22Rv1 (cell line): ENCODE measurements at regions not wholly inside any gene's neighbourhood (a gene's known extent, or its start where the extent isn't known, plus 50 kb on each side); places are given as distances from the start of the nearest gene placed in this dataset.

ENCODE experiments used
- ZFX ChIP-seq: fragments of 450-650 bp; IDR thresholded peaks from 2 replicates; pipeline ENCODE4 v1.6.1; 2017; ENCODE audit warnings: antibody characterized with exemption, borderline replicate concordance
- TF ChIP-seq, protein P1 (sequence below): fragments of 450-650 bp; IDR thresholded peaks from 2 replicates; pipeline ENCODE4 v1.5.1; 2017; ENCODE audit warnings: mild to moderate bottlenecking

DNA sequence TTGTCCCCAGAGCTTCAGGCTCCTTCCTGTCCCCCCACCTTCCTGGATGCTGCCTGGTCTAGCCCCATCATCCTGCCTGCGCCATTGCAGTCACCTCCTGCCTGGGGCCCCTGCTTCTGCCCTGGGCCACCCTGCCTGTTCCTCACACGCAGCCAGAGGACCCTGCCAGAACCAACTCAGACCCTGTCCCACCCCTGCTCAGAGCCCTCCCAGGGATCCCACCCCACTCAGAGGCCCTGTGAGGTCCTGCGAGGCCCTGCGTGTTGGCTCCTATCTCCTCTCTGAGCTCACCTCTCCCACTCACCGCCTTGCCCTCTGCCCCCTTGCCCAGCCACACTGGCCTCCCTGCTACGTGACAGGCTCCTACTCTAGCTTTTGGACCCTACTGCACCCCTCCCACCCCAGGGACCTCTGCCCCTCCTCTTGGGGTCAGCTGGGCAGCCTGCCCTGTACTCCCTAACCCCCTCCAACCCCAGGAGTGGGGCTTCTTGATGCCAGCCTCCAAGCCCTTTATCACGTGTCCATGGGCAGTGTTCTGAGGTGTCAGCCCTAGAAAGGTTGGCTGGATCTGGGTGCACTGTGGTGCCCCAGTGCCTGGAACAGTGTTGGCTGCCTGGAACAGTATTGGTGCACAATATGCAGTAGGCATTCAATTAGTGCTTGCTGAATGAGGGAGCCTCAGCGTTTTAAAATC lies 68.3 kb downstream of the CEBPB start:
- TF ChIP-seq, protein P1, sequence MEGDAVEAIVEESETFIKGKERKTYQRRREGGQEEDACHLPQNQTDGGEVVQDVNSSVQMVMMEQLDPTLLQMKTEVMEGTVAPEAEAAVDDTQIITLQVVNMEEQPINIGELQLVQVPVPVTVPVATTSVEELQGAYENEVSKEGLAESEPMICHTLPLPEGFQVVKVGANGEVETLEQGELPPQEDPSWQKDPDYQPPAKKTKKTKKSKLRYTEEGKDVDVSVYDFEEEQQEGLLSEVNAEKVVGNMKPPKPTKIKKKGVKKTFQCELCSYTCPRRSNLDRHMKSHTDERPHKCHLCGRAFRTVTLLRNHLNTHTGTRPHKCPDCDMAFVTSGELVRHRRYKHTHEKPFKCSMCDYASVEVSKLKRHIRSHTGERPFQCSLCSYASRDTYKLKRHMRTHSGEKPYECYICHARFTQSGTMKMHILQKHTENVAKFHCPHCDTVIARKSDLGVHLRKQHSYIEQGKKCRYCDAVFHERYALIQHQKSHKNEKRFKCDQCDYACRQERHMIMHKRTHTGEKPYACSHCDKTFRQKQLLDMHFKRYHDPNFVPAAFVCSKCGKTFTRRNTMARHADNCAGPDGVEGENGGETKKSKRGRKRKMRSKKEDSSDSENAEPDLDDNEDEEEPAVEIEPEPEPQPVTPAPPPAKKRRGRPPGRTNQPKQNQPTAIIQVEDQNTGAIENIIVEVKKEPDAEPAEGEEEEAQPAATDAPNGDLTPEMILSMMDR = no peak
- no peak for TF ChIP-seq ZFX
